ENCODE measurements at regions not wholly inside any gene's neighbourhood (a gene's known extent, or its start where the extent isn't known, plus 50 kb on each side); places are given as distances from the start of the nearest gene placed in this dataset.

- TF ChIP-seq, protein P1, sequence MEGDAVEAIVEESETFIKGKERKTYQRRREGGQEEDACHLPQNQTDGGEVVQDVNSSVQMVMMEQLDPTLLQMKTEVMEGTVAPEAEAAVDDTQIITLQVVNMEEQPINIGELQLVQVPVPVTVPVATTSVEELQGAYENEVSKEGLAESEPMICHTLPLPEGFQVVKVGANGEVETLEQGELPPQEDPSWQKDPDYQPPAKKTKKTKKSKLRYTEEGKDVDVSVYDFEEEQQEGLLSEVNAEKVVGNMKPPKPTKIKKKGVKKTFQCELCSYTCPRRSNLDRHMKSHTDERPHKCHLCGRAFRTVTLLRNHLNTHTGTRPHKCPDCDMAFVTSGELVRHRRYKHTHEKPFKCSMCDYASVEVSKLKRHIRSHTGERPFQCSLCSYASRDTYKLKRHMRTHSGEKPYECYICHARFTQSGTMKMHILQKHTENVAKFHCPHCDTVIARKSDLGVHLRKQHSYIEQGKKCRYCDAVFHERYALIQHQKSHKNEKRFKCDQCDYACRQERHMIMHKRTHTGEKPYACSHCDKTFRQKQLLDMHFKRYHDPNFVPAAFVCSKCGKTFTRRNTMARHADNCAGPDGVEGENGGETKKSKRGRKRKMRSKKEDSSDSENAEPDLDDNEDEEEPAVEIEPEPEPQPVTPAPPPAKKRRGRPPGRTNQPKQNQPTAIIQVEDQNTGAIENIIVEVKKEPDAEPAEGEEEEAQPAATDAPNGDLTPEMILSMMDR (IDR thresholded peaks at IDR 0.05): no peak
- no peak for TF ChIP-seq POLR2A (IDR thresholded peaks at IDR 0.05; ENCODE audit: low read depth)
- TF ChIP-seq EP300 (IDR thresholded peaks at IDR 0.05): no peak
- no peak for TF ChIP-seq POLR2AphosphoS5 (IDR thresholded peaks at IDR 0.05)
Observed at GRCh38 chr16:13377143-13377542, 475.7 kb downstream of the SHISA9 start.
